ENCODE measurements at regions not wholly inside any gene's neighbourhood (a gene's known extent, or its start where the extent isn't known, plus 50 kb on each side); places are given as distances from the start of the nearest gene placed in this dataset.

- in situ Hi-C loops (cut with HindIII; ENCODE audit: low pct_unique_long_range_greater_than_20kb, low sequenced_read_pairs) = no loop called here
- peak; percentile 64 for DNase-seq (ENCODE audit: low read depth)
These were observed 247.4 kb downstream of the PRELID2 start for GRCh38 chr5:145587710-145588109.

DNA sequence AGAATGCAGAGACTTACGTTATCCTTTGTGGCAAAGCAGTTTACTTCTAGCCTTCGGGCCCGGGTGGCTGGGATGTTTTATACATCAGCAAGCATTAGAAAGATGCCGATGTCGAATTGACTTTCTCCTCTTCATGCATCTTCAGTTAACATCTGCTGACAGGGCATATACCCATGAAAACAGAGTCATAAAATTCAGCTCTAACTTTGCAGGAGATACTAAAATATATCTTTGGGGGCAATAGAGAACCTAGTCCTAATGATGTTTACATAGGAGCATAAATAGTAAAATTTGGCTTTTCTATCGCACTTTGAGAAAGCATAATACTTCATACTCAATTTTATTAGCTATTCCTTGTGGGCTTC lies 247.9 kb downstream of the PRELID2 start:
- in situ Hi-C loops (cut with HindIII; ENCODE audit: low pct_unique_long_range_greater_than_20kb, low sequenced_read_pairs) = no loop called here
- DNase-seq (ENCODE audit: low read depth) = no peak

GRCh38 chr5:145586661-145587307 lies 248.4 kb downstream of the PRELID2 start:
- in situ Hi-C loops (cut with HindIII; ENCODE audit: low pct_unique_long_range_greater_than_20kb, low sequenced_read_pairs) = no loop called here
- DNase-seq (ENCODE audit: low read depth) = no peak

GRCh38 chr5:145585443-145586148 lies 249.5 kb downstream of the PRELID2 start:
- no peak for DNase-seq (ENCODE audit: low read depth)
- in situ Hi-C loops (cut with HindIII; ENCODE audit: low pct_unique_long_range_greater_than_20kb, low sequenced_read_pairs) = no loop called here

DNA sequence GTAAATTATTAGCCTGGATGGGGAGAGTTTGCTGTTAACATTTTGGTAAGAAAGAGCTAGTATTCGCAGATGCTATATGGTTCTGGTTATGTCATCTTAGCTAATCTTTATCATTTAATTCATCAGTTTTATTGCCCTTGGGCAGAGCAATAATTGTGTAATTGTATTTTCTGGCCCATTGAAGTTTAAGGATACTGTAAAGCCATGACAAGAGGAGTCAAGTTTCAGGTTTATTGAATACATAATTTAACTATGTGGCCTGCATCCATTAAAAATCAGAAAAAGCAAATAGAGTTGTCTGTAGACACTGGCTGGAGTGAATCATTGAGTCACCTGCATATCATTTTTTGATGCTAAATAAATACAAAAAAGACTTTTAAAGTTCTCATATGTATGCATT lies 255.8 kb downstream of the PRELID2 start:
- in situ Hi-C loops (cut with HindIII; ENCODE audit: low pct_unique_long_range_greater_than_20kb, low sequenced_read_pairs) = no loop called here
- DNase-seq (ENCODE audit: low read depth) = no peak

DNA sequence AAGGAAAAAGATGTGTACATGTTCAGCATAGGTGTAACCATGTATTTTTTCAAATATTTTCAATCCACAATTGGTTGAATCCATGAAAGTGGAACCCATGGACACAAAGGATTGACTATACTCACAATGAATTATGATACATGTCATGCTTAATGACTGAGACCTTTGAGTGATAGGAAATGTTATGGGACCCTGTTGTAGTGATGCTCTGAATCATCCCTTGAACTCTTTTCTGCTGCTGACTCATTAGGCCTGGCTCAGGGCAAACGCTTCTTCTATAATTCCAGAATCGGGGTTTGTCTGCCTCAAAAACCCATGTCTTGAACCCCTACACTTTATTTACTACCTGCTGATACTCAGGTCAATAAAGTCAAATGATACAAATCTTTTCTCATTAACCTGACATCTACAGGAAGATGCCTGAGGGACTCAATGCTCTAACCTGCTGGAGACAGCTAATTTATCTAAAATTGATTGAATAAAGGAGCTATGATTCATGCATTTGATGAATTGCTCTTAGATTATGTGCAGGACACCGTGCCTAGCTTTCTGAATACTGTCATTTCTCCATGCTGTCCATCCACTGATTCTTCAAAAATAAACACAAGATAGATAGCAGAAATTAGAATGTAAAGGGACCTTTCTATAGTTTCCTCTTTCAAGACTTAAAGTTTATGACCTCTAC lies 260.1 kb downstream of the PRELID2 start:
- in situ Hi-C loops (cut with HindIII; ENCODE audit: low pct_unique_long_range_greater_than_20kb, low sequenced_read_pairs) = no loop called here
- no peak for DNase-seq (ENCODE audit: low read depth)

GRCh38 chr5:145568581-145568980 lies 266.6 kb downstream of the PRELID2 start:
- in situ Hi-C loops (cut with HindIII; ENCODE audit: low pct_unique_long_range_greater_than_20kb, low sequenced_read_pairs) = no loop called here
- DNase-seq (ENCODE audit: low read depth) = no peak

GRCh38 chr5:145562931-145563330 lies 272.2 kb downstream of the PRELID2 start:
- in situ Hi-C loops (cut with HindIII; ENCODE audit: low pct_unique_long_range_greater_than_20kb, low sequenced_read_pairs) = no loop called here
- DNase-seq (ENCODE audit: low read depth) = no peak

DNA sequence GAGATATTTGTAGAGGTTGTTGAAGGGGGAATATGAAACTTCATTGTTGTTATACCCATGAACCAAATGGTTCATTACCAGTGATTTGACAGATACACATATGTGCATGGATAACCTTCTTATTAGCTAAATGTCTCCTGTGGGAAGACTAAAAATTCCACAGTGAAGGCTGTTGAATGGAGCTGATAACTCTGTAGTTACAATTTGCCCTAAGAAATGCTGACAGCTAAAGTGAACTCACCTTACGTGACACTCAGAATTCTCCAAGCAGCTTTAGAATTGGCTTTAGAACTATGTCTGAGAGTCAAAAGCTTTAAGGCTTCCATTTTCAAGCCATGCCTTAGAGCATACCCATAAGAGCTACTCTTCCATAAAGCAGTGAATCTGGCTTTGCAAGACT lies 276.9 kb downstream of the PRELID2 start:
- in situ Hi-C loops (cut with HindIII; ENCODE audit: low pct_unique_long_range_greater_than_20kb, low sequenced_read_pairs) = no loop called here
- no peak for DNase-seq (ENCODE audit: low read depth)

DNA sequence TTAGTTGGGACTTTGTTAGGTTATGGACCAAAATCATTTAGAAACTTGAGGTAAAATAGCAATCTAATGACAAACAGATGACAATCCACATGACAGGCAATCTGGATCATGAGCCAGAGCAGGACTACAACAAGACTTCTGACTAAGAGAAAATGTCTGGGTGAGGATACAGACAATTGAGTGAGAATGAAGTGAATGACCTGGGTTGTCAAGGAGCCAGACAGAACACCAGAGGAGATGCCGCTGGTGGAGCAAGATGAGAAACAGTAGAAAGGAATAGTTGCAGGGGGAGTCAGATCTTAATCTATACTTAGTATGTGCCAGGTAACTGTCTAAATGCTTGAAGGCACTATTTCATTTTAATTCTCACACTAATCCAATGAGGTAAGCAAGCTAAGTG lies 277.8 kb downstream of the PRELID2 start:
- in situ Hi-C loops (cut with HindIII; ENCODE audit: low pct_unique_long_range_greater_than_20kb, low sequenced_read_pairs) = no loop called here
- DNase-seq (ENCODE audit: low read depth) = no peak

DNA sequence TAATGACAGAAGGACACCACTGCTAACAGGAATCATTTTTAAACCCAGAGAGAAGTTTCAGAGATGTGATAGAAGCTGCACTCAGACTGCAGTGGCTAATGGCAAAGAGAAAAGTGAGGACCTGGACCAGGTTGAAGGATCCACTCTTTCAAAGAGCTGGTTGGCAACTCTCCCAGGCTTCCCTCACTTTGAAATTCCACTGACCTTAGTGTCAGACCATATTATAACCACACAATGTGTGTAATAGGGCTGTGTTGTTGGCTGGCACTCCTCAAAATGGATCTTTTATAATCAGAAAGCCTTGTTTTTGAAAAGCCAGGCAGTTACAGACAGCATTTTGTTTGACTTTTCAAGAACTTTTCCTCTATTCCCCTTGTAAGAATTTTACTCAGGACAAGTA lies 280.7 kb downstream of the PRELID2 start:
- in situ Hi-C loops (cut with HindIII; ENCODE audit: low pct_unique_long_range_greater_than_20kb, low sequenced_read_pairs) = no loop called here

DNA sequence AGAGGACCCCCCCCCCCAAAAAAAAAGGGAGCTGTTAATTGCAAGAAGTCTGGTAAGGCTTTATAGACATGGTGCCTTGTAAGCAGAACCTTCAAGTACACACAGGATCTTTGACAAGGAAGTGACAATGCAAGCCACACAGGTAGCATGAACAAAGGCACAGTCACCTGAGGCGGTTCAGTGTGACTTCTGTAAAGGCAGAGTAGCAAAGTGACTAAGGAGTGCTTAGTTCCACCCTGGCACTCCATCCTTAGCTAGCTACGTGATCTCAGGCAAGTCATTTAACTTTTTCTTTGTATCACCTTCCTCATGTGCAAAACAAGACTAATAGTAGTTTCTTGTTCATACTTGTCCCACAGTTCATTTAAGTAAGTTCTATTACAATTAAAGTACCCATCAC lies 282.0 kb downstream of the PRELID2 start:
- DNase-seq (ENCODE audit: low read depth) = no peak
- in situ Hi-C loops (cut with HindIII; ENCODE audit: low pct_unique_long_range_greater_than_20kb, low sequenced_read_pairs) = no loop called here

More for the DNA sequence above, 280.7 kb downstream of the PRELID2 start:
- no peak for DNase-seq (ENCODE audit: low read depth)

DNA sequence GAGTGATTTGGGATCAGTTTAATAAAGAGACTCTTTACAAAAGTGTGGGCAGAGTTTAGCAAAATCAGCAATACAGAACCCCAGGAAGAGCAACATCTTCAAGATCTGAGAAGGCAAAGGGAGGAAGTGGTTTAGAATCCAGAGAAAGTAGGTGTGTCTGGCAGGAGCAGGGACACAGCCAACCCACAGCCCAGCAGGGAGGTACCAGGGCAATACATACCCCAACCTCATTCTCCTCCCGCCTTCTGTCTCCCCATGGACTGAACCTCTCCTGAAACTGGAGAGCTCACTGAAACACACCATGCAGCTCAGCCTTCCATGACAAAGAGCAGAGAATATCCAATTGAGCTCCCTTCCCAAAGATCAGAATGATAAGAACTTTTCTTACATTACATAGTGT lies 283.4 kb downstream of the PRELID2 start:
- DNase-seq (ENCODE audit: low read depth) = no peak
- in situ Hi-C loops (cut with HindIII; ENCODE audit: low pct_unique_long_range_greater_than_20kb, low sequenced_read_pairs) = no loop called here

DNA sequence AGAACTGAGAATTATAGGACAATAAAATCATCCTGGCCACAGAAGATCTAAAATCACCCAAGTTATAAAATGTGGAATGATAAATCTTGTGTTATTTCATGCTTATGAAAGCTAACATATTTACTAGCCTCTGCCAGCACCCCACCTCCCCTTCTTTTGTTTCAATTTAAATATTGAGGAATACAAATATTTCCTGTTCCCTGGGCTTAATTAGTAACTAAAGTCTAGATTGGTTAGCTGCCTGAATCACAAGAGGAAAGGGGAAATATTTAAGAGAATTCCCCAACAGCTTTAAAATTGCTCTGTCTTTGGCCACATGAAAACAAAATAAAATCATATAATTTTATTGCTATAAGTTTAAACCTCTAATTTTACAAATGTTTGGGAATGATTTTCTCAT lies 287.0 kb downstream of the PRELID2 start:
- in situ Hi-C loops (cut with HindIII; ENCODE audit: low pct_unique_long_range_greater_than_20kb, low sequenced_read_pairs) = no loop called here
- no peak for DNase-seq (ENCODE audit: low read depth)

DNA sequence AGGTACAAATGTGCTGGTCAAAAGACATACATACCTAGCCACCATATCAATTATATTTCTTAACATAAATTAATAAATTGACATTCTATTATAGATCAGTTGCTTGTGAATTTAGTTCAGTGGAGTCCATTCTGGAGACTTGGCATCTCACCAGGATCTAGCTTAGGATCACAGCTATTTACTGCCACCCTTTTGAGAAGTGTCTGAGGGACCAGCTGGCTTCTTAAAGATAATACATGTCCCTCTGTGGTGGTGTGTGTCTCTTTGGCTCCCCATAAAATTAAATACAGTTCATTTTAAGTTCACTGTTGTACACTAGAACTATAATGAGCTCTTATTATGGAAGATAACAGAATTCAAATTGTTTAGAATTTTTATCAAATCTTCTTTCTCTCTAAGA lies 290.7 kb downstream of the PRELID2 start:
- in situ Hi-C loops (cut with HindIII; ENCODE audit: low pct_unique_long_range_greater_than_20kb, low sequenced_read_pairs) = no loop called here

GRCh38 chr5:145543968-145544367 lies 291.2 kb downstream of the PRELID2 start:
- DNase-seq (ENCODE audit: low read depth) = no peak
- in situ Hi-C loops (cut with HindIII; ENCODE audit: low pct_unique_long_range_greater_than_20kb, low sequenced_read_pairs) = no loop called here

More for the DNA sequence above, 290.7 kb downstream of the PRELID2 start:
- no peak for DNase-seq (ENCODE audit: low read depth)

- DNase-seq (ENCODE audit: low read depth) = no peak
- in situ Hi-C loops (cut with HindIII; ENCODE audit: low pct_unique_long_range_greater_than_20kb, low sequenced_read_pairs) = no loop called here
These were observed 294.8 kb downstream of the PRELID2 start for GRCh38 chr5:145540375-145540774.

- in situ Hi-C loops (cut with HindIII; ENCODE audit: low pct_unique_long_range_greater_than_20kb, low sequenced_read_pairs) = no loop called here
- DNase-seq (ENCODE audit: low read depth) = no peak
These were observed 295.9 kb downstream of the PRELID2 start for GRCh38 chr5:145539201-145539600.

DNA sequence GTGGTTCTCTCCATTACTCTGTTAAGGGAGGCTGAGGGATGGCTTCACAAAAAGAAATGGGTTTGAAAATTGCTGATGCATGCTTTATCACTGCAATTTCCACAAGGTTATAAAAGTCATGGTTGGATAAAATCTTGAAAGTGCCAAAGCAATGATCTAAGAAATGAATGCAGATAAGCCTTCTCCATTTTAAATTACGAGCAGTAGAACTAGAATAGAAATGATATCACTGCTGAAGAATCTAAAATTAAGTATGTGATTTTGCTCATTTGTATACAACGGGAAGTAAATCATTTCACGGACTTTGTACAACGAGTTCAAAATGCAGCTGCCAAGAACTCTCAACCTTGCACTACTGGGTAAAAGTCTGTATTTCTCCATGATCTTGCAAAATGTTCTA lies 299.0 kb downstream of the PRELID2 start:
- in situ Hi-C loops (cut with HindIII; ENCODE audit: low pct_unique_long_range_greater_than_20kb, low sequenced_read_pairs) = no loop called here
- DNase-seq (ENCODE audit: low read depth) = peak; percentile 56
